H1 (cell line): ENCODE measurements at regions not wholly inside any gene's neighbourhood (a gene's known extent, or its start where the extent isn't known, plus 50 kb on each side); places are given as distances from the start of the nearest gene placed in this dataset.

Experiments
- CTCF ChIA-PET: fragments of 300-600 bp; sonication (Branson Sonifier 250); formaldehyde crosslinking; loops from one replicate; lab custom pipeline; 2021; ENCODE audit not compliant: partially characterized antibody; lab: Charles Lee
- POLR2A ChIA-PET: fragments of 300-600 bp; sonication (Branson Sonifier 250); formaldehyde crosslinking; loops from one replicate; lab custom pipeline; 2021; ENCODE audit warnings: inconsistent platforms; ENCODE audit not compliant: partially characterized antibody; lab: Charles Lee
- DNase-seq, 2 experiments: peaks; one replicate each; pipeline versions ENCODE4 v3.0.0 to v3.0.0-alpha.2; 2010 to 2022; ENCODE audit warnings: low spot score in 2 of 2, low read depth in 1 of 2, mixed read lengths in 1 of 2
- FAIRE-seq: peaks from 2 replicates; lab custom pipeline; 2011; peaks lifted over from hg19 to GRCh38; lab: Jason Lieb, UNC
- H2AFZ ChIP-seq: 2 replicates; pipeline ENCODE4 v1.8.1; 2012; ENCODE audit warnings: low read length, inconsistent platforms
- H2AK5ac ChIP-seq: 2 replicates; pipeline ENCODE4 v1.6.1; 2013; ENCODE audit warnings: low read depth, low read length
- H2BK120ac ChIP-seq: replicated peaks from 2 replicates; pipeline ENCODE3; 2013; ENCODE audit warnings: low read depth, low read length, inconsistent platforms
- H2BK12ac ChIP-seq: 2 replicates; pipeline ENCODE4 v1.6.1; 2013; ENCODE audit warnings: low read depth, low read length
- H2BK15ac ChIP-seq: 2 replicates; pipeline ENCODE4 v1.6.1; 2013; ENCODE audit warnings: low read length
- H2BK20ac ChIP-seq: 2 replicates; pipeline ENCODE4 v1.6.1; 2013; ENCODE audit warnings: low read length
- H2BK5ac ChIP-seq: 2 replicates; pipeline ENCODE4 v1.6.1; 2013; ENCODE audit warnings: low read depth, low read length
- H3K14ac ChIP-seq: 2 replicates; pipeline ENCODE4 v1.6.1; 2013; ENCODE audit warnings: inconsistent platforms; ENCODE audit not compliant: insufficient read length
- H3K18ac ChIP-seq: 2 replicates; pipeline ENCODE4 v1.6.1; 2013; ENCODE audit warnings: low read length; ENCODE audit errors: extremely low read depth
- H3K23ac ChIP-seq: 2 replicates; pipeline ENCODE4 v1.6.1; 2013; ENCODE audit warnings: inconsistent platforms; ENCODE audit not compliant: insufficient read length
- H3K23me2 ChIP-seq: 2 replicates; pipeline ENCODE4 v1.6.1; 2013; ENCODE audit warnings: low read depth, low read length
- H3K27ac ChIP-seq: 2 replicates; pipeline ENCODE4 v1.6.1; 2011; ENCODE audit warnings: low read depth, low read length, inconsistent platforms
- H3K27me3 ChIP-seq, 4 experiments: replicated peaks in 1 of 4; 1 replicate in 1 of 4; 2 replicates in 3 of 4; pipeline versions ENCODE4 v1.6.1 to v1.8.1; 2011 to 2013; ENCODE audit warnings: low read length in 3 of 4, mild to moderate bottlenecking in 3 of 4, inconsistent platforms in 2 of 4, mixed read lengths in 2 of 4, moderate library complexity in 1 of 4; ENCODE audit not compliant: control insufficient read depth in 3 of 4, insufficient read depth in 3 of 4; ENCODE audit errors: extremely low read depth in 1 of 4
- H3K36me3 ChIP-seq, 4 experiments: 2 replicates each; pipeline versions ENCODE4 v1.6.1 to v1.8.1; 2011 to 2013; ENCODE audit warnings: mild to moderate bottlenecking in 4 of 4, low read length in 3 of 4, moderate library complexity in 2 of 4, control low read depth in 1 of 4, inconsistent platforms in 1 of 4; ENCODE audit not compliant: insufficient read depth in 4 of 4, control insufficient read depth in 2 of 4
- H3K4ac ChIP-seq: replicated peaks from 2 replicates; pipeline ENCODE3; 2013; ENCODE audit warnings: low read length, low read depth, mixed read lengths, inconsistent platforms; ENCODE audit not compliant: insufficient read length
- H3K4me1 ChIP-seq, 4 experiments: replicated peaks in 1 of 4; 1 replicate in 1 of 4; 2 replicates in 3 of 4; pipeline versions ENCODE4 v1.6.1 to v1.8.1; 2011 to 2013; ENCODE audit warnings: low read length in 3 of 4, inconsistent platforms in 2 of 4, mixed read lengths in 1 of 4; ENCODE audit not compliant: insufficient read depth in 4 of 4, control insufficient read depth in 3 of 4
- H3K4me2 ChIP-seq, 2 experiments: 2 replicates each; pipeline versions ENCODE4 v1.6.1 to v1.8.1; 2011 to 2013; ENCODE audit warnings: low read depth in 2 of 2, low read length in 2 of 2, control low read depth in 1 of 2, inconsistent platforms in 1 of 2, mild to moderate bottlenecking in 1 of 2; ENCODE audit not compliant: insufficient read depth in 1 of 2
- H3K4me3 ChIP-seq, 4 experiments: fragments of 200-600, 300-600 bp in 1 of 4; sonication (generic), shearing (Covaris generic), sonication (Bioruptor Twin) in 1 of 4; 2 replicates each; pipeline versions ENCODE4 v1.5.1 to v1.8.1; 2011 to 2016; ENCODE audit warnings: low read length in 4 of 4, low read depth in 3 of 4, control low read depth in 2 of 4, inconsistent platforms in 2 of 4, mild to moderate bottlenecking in 2 of 4, mixed read lengths in 1 of 4, moderate library complexity in 1 of 4; ENCODE audit not compliant: insufficient read depth in 2 of 4; ENCODE audit errors: extremely low read depth in 1 of 4
- H3K56ac ChIP-seq: replicated peaks from 2 replicates; pipeline ENCODE3; 2013; ENCODE audit warnings: low read depth, mild to moderate bottlenecking, mixed read lengths, low read length, inconsistent platforms; ENCODE audit not compliant: insufficient read length
- H3K79me1 ChIP-seq: 2 replicates; pipeline ENCODE4 v1.6.1; 2013; ENCODE audit warnings: low read depth, low read length, control low read depth
- H3K79me2 ChIP-seq, 2 experiments: 2 replicates each; pipeline versions ENCODE4 v1.6.1 to v1.8.1; 2012 to 2013; ENCODE audit warnings: low read length in 2 of 2, mild to moderate bottlenecking in 2 of 2, inconsistent platforms in 1 of 2; ENCODE audit not compliant: insufficient read depth in 2 of 2, control insufficient read depth in 1 of 2
- H3K9ac ChIP-seq, 4 experiments: replicated peaks in 1 of 4; 1 replicate in 1 of 4; 2 replicates in 3 of 4; pipeline versions ENCODE4 v1.6.1 to v1.8.1; 2011 to 2013; ENCODE audit warnings: low read depth in 3 of 4, low read length in 3 of 4, control low read depth in 2 of 4, mild to moderate bottlenecking in 2 of 4, moderate library complexity in 2 of 4, inconsistent platforms in 1 of 4; ENCODE audit errors: extremely low read depth in 1 of 4
- H3K9me3 ChIP-seq, 2 experiments: 2 replicates each; pipeline versions ENCODE4 v1.6.1 to v1.8.1; 2012 to 2013; ENCODE audit warnings: mild to moderate bottlenecking in 2 of 2, moderate library complexity in 2 of 2, control low read depth in 1 of 2, inconsistent platforms in 1 of 2, low read depth in 1 of 2, low read length in 1 of 2, mixed read lengths in 1 of 2; ENCODE audit not compliant: insufficient read depth in 2 of 2
- H4K20me1 ChIP-seq, 2 experiments: replicated peaks in 1 of 2; 2 replicates each; pipeline versions ENCODE3 to v1.8.1; 2011 to 2013; ENCODE audit warnings: inconsistent platforms in 2 of 2, low read length in 2 of 2, mild to moderate bottlenecking in 1 of 2; ENCODE audit not compliant: insufficient read depth in 2 of 2, control insufficient read depth in 1 of 2
- H4K5ac ChIP-seq: 2 replicates; pipeline ENCODE4 v1.6.1; 2013; ENCODE audit warnings: low read length, low read depth, mixed read lengths, inconsistent platforms; ENCODE audit not compliant: insufficient read length
- H4K8ac ChIP-seq: 2 replicates; pipeline ENCODE4 v1.8.0; 2013; ENCODE audit warnings: mild to moderate bottlenecking, moderate library complexity, low read length, inconsistent platforms; ENCODE audit not compliant: insufficient read depth; ENCODE audit errors: extremely low read depth
- H4K91ac ChIP-seq: replicated peaks from 2 replicates; pipeline ENCODE3; 2013; ENCODE audit warnings: low read length, mixed read lengths, inconsistent platforms; ENCODE audit not compliant: insufficient read length
- BCL11A ChIP-seq, 2 experiments: IDR thresholded peaks; one replicate each; pipeline ENCODE4 v1.6.1; 2011; ENCODE audit warnings: low read depth in 2 of 2, low read length in 2 of 2, mild to moderate bottlenecking in 2 of 2
- CHD2 ChIP-seq: IDR thresholded peaks from 2 replicates; pipeline ENCODE4 v1.6.1; 2012; ENCODE audit warnings: low read length, improper control_type of control experiment
- CTCF ChIP-seq, 3 experiments: IDR thresholded peaks; 1 replicate in 2 of 3; 2 replicates in 1 of 3; pipeline versions ENCODE4 v1.5.1 to v1.6.1; 2011; ENCODE audit warnings: low read length in 3 of 3, mild to moderate bottlenecking in 3 of 3, inconsistent platforms in 2 of 3, low read depth in 1 of 3, moderate library complexity in 1 of 3; ENCODE audit not compliant: insufficient read depth in 1 of 3; ENCODE audit errors: control extremely low read depth in 1 of 3
- HDAC6 ChIP-seq: IDR thresholded peaks from one replicate; pipeline ENCODE4 v1.7.1; 2012; ENCODE audit warnings: low read depth, mild to moderate bottlenecking, inconsistent platforms, low read length, moderate library complexity
- NANOG ChIP-seq: IDR thresholded peaks from 2 replicates; pipeline ENCODE4 v1.6.1; 2011; ENCODE audit warnings: low read length, low read depth, mild to moderate bottlenecking, inconsistent platforms; ENCODE audit not compliant: insufficient read depth, poor library complexity, severe bottlenecking
- PHF8 ChIP-seq: fragments of 200-600 bp; sonication (generic); conservative IDR thresholded peaks from 2 replicates; pipeline ENCODE4 v1.7.1; 2012; ENCODE audit warnings: low read depth, mild to moderate bottlenecking, inconsistent platforms, low read length, moderate library complexity
- RFX5 ChIP-seq: IDR thresholded peaks from 2 replicates; pipeline ENCODE4 v1.6.1; 2011; ENCODE audit warnings: low read depth, low read length, improper control_type of control experiment, borderline replicate concordance
- RNF2 ChIP-seq: fragments of 200-900, 300-1000 bp; sonication (generic); IDR thresholded peaks from 2 replicates; pipeline ENCODE4 v1.7.1; 2016; ENCODE audit warnings: borderline replicate concordance, low read depth, mild to moderate bottlenecking, antibody characterized with exemption, low read length; ENCODE audit not compliant: poor library complexity, severe bottlenecking; ENCODE audit errors: missing control alignments
- SP2 ChIP-seq: IDR thresholded peaks from 2 replicates; pipeline ENCODE4 v1.6.1; 2012; ENCODE audit warnings: mild to moderate bottlenecking, low read length, inconsistent platforms
- SP4 ChIP-seq: IDR thresholded peaks from 2 replicates; pipeline ENCODE4 v1.6.1; 2012; ENCODE audit warnings: low read length, inconsistent platforms
- TAF7 ChIP-seq: optimal IDR thresholded peaks from 2 replicates; pipeline ENCODE3; 2011; ENCODE audit warnings: low read depth, mild to moderate bottlenecking, inconsistent platforms, low read length, moderate library complexity, borderline replicate concordance
- TEAD4 ChIP-seq: IDR thresholded peaks from 2 replicates; pipeline ENCODE4 v1.6.1; 2012; ENCODE audit warnings: low read depth, low read length, inconsistent platforms, mixed read lengths
- WGBS, 2 experiments: shearing (Covaris generic) in 1 of 2; methylation state at CpG; one replicate each; pipeline versions ENCODE4 v1.1.6 to v1.1.7; 2013 to 2015; ENCODE audit warnings: low lambda C conversion rate in 2 of 2, mixed read lengths in 2 of 2, inconsistent platforms in 1 of 2, low coverage in 1 of 2, missing lambda C conversion rate in 1 of 2; ENCODE audit not compliant: insufficient replicate concordance in 2 of 2, insufficient coverage in 1 of 2, insufficient read length in 1 of 2; ENCODE audit errors: extremely low coverage in 1 of 2, missing lambda C conversion rate in 1 of 2; 5-methylcytosine and 5-hydroxymethylcytosine counted together

GRCh38 chr16:59126486-59126885 is 392.4 kb upstream of the GOT2 start:
- Histone ChIP-seq H2BK120ac (no peak overlapping the region), H4K20me1 (no peaks in the 10 kb centered on the region), H3K14ac (no peak overlapping the region), H4K8ac (no peak overlapping the region), H3K4me3 (no peak overlapping the region), H3K23me2 (no peaks in the 10 kb centered on the region), H2BK20ac (no peak overlapping the region), H3K56ac (no peak overlapping the region), H3K27ac (no peak overlapping the region), H2BK12ac (no peak overlapping the region), H3K79me2 (no peaks in the 10 kb centered on the region), H3K36me3 (no peaks in the 10 kb centered on the region), H3K4ac (no peak overlapping the region), H3K23ac (no peak overlapping the region), H2AK5ac (no peak overlapping the region), H2AFZ (no peak overlapping the region), H3K4me2 (no peak overlapping the region), H3K27me3 (peaks cover 0 to 1% (median 0%) of the 10 kb centered on the region in 4 experiments; a peak in 1 of 7 replicates), H4K5ac (no peak overlapping the region), H3K9ac (no peak overlapping the region), H3K4me1 (no peaks in the 10 kb centered on the region; a peak in 1 of 7 replicates), H2BK5ac (no peak overlapping the region), H4K91ac (no peak overlapping the region), H3K18ac (no peak overlapping the region), H3K9me3 (no peaks in the 10 kb centered on the region), H3K79me1 (no peaks in the 10 kb centered on the region), H2BK15ac (no peak overlapping the region)
- 88% methylated on average over 1 of the region's 1 CpG; no CpG with 5 or more reads in 1 of the 2 experiments for WGBS, 2 experiments
- ChIA-PET CTCF (no interaction called here), POLR2A (no interaction called here)
- DNase-seq (no peak), FAIRE-seq (no peak)
- TF ChIP-seq SP4 (no peak), CHD2 (no peak), TEAD4 (no peak), TAF7 (no peak), NANOG (no peak), HDAC6 (no peak), BCL11A (IDR thresholded peaks at IDR 0.05; ENCODE audit: low read depth in 2 of 2, low read length in 2 of 2) (no peak), RFX5 (no peak), CTCF (IDR thresholded peaks at IDR 0.05; ENCODE audit: control extremely low read depth in 1 of 3, insufficient read depth in 1 of 3, low read depth in 1 of 3, low read length in 3 of 3) (no peak), PHF8 (no peak), SP2 (no peak), RNF2 (no peak)
